ENCODE measurements at regions not wholly inside any gene's neighbourhood (a gene's known extent, or its start where the extent isn't known, plus 50 kb on each side); places are given as distances from the start of the nearest gene placed in this dataset.

- no peak for TF ChIP-seq KDM1A (IDR thresholded peaks at IDR 0.05; ENCODE audit: borderline replicate concordance, low read length)
- no peak for TF ChIP-seq EP300 (IDR thresholded peaks at IDR 0.05; ENCODE audit: borderline replicate concordance in 1 of 2, low read depth in 2 of 2, low read length in 2 of 2)
- TF ChIP-seq EZH2 (IDR thresholded peaks at IDR 0.05; ENCODE audit: low read depth, low read length, severe bottlenecking), result no peak
- no peak for TF ChIP-seq CHD2 (IDR thresholded peaks at IDR 0.05; ENCODE audit: low read length)
- no peak for TF ChIP-seq KDM4A (IDR thresholded peaks at IDR 0.05; ENCODE audit: low read depth, low read length, severe bottlenecking)
- no peak for TF ChIP-seq CTCF (IDR thresholded peaks at IDR 0.05; ENCODE audit: control extremely low read depth in 1 of 3, insufficient read depth in 1 of 3, low read depth in 1 of 3, low read length in 3 of 3)
- TF ChIP-seq BACH1 (IDR thresholded peaks at IDR 0.05; ENCODE audit: low read length), result no peak
- no peak for TF ChIP-seq SUZ12 (IDR thresholded peaks at IDR 0.05; ENCODE audit: low read length)
- no peak for TF ChIP-seq RNF2 (IDR thresholded peaks at IDR 0.05; ENCODE audit: borderline replicate concordance, low read depth, low read length, missing control alignments, poor library complexity, severe bottlenecking)
- no peak for TF ChIP-seq YY1 (IDR thresholded peaks at IDR 0.05; ENCODE audit: low read depth, low read length)
- no peak for TF ChIP-seq POLR2A (IDR thresholded peaks at IDR 0.05; ENCODE audit: control extremely low read depth in 1 of 2, low read depth in 2 of 2, low read length in 2 of 2)
- TF ChIP-seq, protein P1, sequence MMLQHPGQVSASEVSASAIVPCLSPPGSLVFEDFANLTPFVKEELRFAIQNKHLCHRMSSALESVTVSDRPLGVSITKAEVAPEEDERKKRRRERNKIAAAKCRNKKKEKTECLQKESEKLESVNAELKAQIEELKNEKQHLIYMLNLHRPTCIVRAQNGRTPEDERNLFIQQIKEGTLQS (IDR thresholded peaks at IDR 0.05; ENCODE audit: insufficient read depth, low read depth, low read length), result no peak
- TF ChIP-seq BCL11A (IDR thresholded peaks at IDR 0.05; ENCODE audit: low read depth in 2 of 2, low read length in 2 of 2), result no peak
These were observed 59.7 kb upstream of the TBL1XR1 start for GRCh38 chr3:177257006-177257405.
